Lower lobe of right lung (tissue), 2 donors: ENCODE measurements at regions not wholly inside any gene's neighbourhood (a gene's known extent, or its start where the extent isn't known, plus 50 kb on each side); places are given as distances from the start of the nearest gene placed in this dataset.
"Not testable (repeated sequence)": the region's sequence is repeated elsewhere in the genome, so short reads cannot be mapped to it uniquely, and the experiment has no call there.

ENCODE experiments used
- ATAC-seq, 2 donors: fragments of 200-7000 bp; cut with Tn5 transposase; one replicate each; pipeline ENCODE4 v1.9.1; 2020 to 2022; ENCODE audit warnings: mild to moderate bottlenecking in 2 of 2, moderate library complexity in 2 of 2
- DNase-seq: peaks from one replicate; pipeline ENCODE4 v3.0.0-alpha.2; 2020
- H3K27ac ChIP-seq: fragments of 200-600 bp; one replicate; pipeline ENCODE4 v1.8.0; 2022
- H3K27me3 ChIP-seq: fragments of 200-600 bp; one replicate; pipeline ENCODE4 v1.8.0; 2022; ENCODE audit warnings: low read depth
- H3K36me3 ChIP-seq: fragments of 200-600 bp; one replicate; pipeline ENCODE4 v1.8.0; 2022; ENCODE audit warnings: mild to moderate bottlenecking
- H3K4me1 ChIP-seq: fragments of 200-600 bp; one replicate; pipeline ENCODE4 v1.8.0; 2022
- H3K4me3 ChIP-seq: fragments of 200-600 bp; one replicate; pipeline ENCODE4 v1.8.0; 2022; ENCODE audit warnings: mild to moderate bottlenecking
- H3K9me3 ChIP-seq: fragments of 200-600 bp; one replicate; pipeline ENCODE4 v1.8.0; 2022
- intact Hi-C: fragments of 100-400 bp; cut with DNase I; formaldehyde crosslinking; loops from one replicate; pipeline ENCODE4 v1.11.0; 2022
- TF ChIP-seq, protein P1 (sequence below): fragments of 200-600 bp; IDR thresholded peaks from one replicate; pipeline ENCODE4 v1.8.0; 2022; ENCODE audit warnings: antibody characterized with exemption, mild to moderate bottlenecking
- donor health status: DM: no; HTN: yes; CAD: no; lungs with severe emphysema.

DNA sequence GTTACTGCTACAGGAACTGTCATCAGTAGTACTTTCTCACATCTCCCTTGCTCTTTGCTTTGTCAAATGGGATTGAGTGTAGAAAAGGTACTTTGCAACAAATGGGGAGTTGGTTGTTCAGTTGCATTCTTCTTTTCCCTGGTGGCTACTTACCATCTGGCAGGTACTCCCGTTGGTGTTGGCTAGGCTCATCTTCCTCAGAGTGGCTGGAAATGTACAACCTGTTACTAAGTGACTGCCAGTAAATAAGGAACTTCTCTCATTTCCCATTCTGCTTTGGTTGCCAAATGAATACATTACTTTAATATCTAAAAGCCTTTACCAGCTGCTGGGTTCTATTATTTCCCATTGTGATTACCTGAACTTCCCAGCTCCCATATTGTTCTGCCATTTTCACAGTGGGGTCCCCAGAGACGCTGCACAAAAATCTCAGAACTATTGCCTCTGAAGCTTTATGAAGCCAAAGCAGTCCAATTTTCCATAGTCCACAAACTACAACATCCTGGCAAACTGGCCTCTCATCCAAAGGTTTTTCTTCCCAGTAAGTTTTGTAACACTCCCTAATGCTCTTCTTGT is 229.7 kb upstream of the HTR1E start:
- ATAC-seq (no peak), DNase-seq (no peak)
- Histone ChIP-seq H3K9me3 (no peaks in the 10 kb centered on the region), H3K27ac (no peak overlapping the region), H3K4me3 (no peak overlapping the region), H3K4me1 (no peaks in the 10 kb centered on the region), H3K27me3 (no peaks in the 10 kb centered on the region), H3K36me3 (no peaks in the 10 kb centered on the region)
- intact Hi-C loops, result no loop called here
- TF ChIP-seq, protein P1, sequence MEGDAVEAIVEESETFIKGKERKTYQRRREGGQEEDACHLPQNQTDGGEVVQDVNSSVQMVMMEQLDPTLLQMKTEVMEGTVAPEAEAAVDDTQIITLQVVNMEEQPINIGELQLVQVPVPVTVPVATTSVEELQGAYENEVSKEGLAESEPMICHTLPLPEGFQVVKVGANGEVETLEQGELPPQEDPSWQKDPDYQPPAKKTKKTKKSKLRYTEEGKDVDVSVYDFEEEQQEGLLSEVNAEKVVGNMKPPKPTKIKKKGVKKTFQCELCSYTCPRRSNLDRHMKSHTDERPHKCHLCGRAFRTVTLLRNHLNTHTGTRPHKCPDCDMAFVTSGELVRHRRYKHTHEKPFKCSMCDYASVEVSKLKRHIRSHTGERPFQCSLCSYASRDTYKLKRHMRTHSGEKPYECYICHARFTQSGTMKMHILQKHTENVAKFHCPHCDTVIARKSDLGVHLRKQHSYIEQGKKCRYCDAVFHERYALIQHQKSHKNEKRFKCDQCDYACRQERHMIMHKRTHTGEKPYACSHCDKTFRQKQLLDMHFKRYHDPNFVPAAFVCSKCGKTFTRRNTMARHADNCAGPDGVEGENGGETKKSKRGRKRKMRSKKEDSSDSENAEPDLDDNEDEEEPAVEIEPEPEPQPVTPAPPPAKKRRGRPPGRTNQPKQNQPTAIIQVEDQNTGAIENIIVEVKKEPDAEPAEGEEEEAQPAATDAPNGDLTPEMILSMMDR, result no peak

DNA sequence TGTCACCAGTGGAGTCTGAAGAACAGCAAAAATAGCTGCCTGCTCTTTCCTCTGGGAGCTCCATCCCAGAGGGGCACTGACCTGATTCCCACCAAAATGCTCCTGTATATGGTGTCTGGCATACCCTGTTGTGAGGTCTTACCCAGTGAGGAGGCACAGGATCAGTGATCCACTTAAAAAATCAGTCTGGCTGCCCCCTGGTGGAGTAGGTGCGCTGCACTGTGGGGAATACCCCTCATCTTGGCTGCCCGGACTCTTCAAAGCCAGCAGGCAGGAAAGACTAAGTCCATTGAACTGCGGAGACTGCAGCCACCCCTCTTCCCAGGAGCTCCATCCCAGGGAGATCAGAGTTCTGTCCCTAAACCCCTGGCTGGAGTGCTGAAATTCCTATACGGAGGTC is 230.9 kb upstream of the HTR1E start:
- no peak overlapping the region for H3K27ac ChIP-seq
- H3K4me1 ChIP-seq, result no peaks in the 10 kb centered on the region
- H3K4me3 ChIP-seq, result no peak overlapping the region
- H3K9me3 ChIP-seq, result no peaks in the 10 kb centered on the region
- no peaks in the 10 kb centered on the region for H3K27me3 ChIP-seq
- H3K36me3 ChIP-seq, result no peaks in the 10 kb centered on the region
- no peak for ATAC-seq
- DNase-seq, result no peak
- intact Hi-C loops, result no loop called here
- TF ChIP-seq, protein P1, result no peak

DNA sequence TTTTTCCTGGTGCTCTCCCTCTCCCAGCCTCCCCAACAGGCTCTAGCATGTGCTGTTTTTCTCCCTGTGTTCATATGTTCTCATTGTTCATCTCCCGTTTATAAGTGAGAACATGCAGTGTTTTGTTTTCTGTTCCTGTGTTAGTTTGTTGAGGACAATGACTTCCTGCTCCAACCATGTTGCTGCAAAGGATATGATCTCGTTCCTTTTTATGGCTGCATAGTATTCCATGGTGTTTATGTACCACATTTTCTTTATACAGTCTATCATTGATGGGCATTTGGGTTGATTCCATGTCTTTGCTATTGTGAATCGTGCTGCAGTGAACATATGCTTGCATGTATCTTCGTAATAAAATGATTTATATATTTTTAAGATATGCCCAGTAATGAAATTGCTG is 236.1 kb upstream of the HTR1E start:
- intact Hi-C loops, H3K27ac ChIP-seq, ATAC-seq, DNase-seq, H3K4me3 ChIP-seq, H3K27me3 ChIP-seq, H3K36me3 ChIP-seq, H3K9me3 ChIP-seq, H3K4me1 ChIP-seq: not testable (repeated sequence)

DNA sequence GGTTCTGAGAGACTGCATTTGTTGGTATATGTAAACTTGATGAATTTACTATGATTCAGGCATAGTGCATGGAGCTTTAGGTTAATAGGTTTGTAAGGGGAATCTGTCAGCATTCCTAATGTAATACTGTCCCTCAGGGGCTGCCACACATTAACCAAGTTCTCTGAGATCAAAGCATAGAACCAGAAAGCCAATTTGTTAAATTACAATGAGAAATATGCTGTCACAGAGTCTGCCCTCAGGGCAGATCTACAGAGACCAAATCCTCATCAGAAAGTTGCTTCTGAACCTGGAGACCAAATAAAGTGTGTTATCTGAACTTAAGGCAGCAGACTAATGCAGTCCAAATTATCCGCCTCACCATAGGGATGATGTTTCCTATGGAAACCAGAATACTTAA is 250.8 kb upstream of the HTR1E start:
- TF ChIP-seq, protein P1, result no peak
- DNase-seq, result no peak
- H3K9me3 ChIP-seq, result no peaks in the 10 kb centered on the region
- intact Hi-C loops, result no loop called here
- no peaks in the 10 kb centered on the region for H3K36me3 ChIP-seq
- no peak overlapping the region for H3K4me3 ChIP-seq
- no peaks in the 10 kb centered on the region for H3K27me3 ChIP-seq
- no peak overlapping the region for H3K27ac ChIP-seq
- ATAC-seq, result no peak
- no peaks in the 10 kb centered on the region for H3K4me1 ChIP-seq

DNA sequence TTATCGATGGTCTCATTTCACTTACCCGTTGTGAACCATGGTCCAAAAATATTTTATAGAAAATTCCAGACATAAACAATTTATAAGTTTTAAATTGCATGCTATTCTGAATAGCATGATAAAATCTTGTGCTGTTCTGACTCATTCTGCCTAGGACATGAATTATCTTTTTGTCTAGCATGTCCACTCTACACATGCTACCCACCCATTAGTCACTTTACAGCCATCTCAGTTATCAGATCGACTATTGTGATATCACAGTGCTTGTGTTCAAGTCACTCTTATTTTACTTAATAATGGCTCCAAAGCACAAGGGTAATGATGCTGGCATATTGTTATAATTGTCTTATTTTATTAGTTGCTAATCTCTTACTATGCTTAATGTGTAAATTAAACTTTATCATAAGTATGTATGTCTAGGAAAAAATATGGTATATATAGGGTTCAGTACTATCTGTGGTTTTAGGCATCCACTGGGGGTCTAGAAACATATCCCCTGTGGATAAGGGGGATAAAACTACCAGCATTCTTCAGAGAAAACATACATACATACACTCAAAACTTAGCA is 252.0 kb upstream of the HTR1E start:
- H3K27me3 ChIP-seq, result no peaks in the 10 kb centered on the region
- TF ChIP-seq, protein P1, result no peak
- intact Hi-C loops, result no loop called here
- no peak for ATAC-seq
- H3K4me3 ChIP-seq, result no peak overlapping the region
- no peak for DNase-seq
- H3K4me1 ChIP-seq, result no peaks in the 10 kb centered on the region
- H3K36me3 ChIP-seq, result no peaks in the 10 kb centered on the region
- H3K9me3 ChIP-seq, result no peaks in the 10 kb centered on the region
- no peak overlapping the region for H3K27ac ChIP-seq

DNA sequence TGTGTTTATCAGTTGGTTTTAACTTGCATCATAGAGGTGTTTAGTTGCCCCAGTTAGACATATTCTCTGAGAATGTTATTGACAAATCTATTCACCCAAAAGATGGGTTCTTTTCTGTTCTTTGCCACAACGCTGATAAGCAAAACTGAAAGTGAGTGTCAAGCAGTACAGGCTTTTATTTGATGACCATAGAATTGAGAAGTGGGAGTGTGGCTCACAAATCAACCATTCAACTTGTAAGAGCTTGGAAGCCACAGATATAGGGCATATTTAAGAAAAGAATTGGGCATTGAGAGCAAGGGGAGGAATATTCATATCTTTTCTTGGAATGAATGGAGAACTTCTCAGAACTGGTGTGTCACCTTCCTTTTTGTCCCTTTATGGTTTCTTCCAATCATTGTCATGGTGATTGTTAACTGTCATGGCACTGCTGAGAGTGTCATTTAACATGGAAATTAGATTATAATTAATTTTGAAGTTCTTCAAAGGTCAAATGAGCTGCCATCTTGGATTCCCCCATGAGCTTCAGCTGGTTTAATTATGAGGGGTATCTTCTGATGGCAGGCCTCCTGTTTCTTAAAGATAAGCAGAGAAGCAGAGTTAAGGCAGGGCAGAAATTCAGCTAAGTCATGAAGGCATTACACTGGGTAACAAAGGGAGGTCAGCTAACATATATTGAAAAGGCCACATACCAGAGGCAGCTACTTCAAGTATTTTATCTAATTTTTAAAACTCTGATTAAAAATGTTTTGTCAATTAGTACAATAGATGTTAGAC is 254.0 kb upstream of the HTR1E start:
- H3K9me3 ChIP-seq, result no peaks in the 10 kb centered on the region
- TF ChIP-seq, protein P1, result no peak
- no peaks in the 10 kb centered on the region for H3K27me3 ChIP-seq
- H3K4me3 ChIP-seq, result no peak overlapping the region
- no peaks in the 10 kb centered on the region for H3K36me3 ChIP-seq
- no peak overlapping the region for H3K27ac ChIP-seq
- intact Hi-C loops, result no loop called here
- no peak for DNase-seq
- no peaks in the 10 kb centered on the region for H3K4me1 ChIP-seq
- ATAC-seq, result no peak
